Activated CD4-positive, alpha-beta T cell treated with anti-CD3 and anti-CD28 coated beads for 36 hours (primary cell): ENCODE measurements at regions not wholly inside any gene's neighbourhood (a gene's known extent, or its start where the extent isn't known, plus 50 kb on each side); places are given as distances from the start of the nearest gene placed in this dataset.

Source experiments
- ATAC-seq: fragments of 200-7000 bp; cut with Tn5 transposase; one replicate; pipeline ENCODE4 v1.10.0; 2021; ENCODE audit warnings: mild to moderate bottlenecking, moderate library complexity
- CTCF ChIA-PET: fragments of 350-600 bp; sonication (Branson Sonifier 250); formaldehyde crosslinking; loops from one replicate; lab custom pipeline; 2021; ENCODE audit warnings: antibody characterized with exemption; lab: Charles Lee
- POLR2A ChIA-PET: fragments of 350-600 bp; sonication (Branson Sonifier 250); formaldehyde crosslinking; loops from one replicate; lab custom pipeline; 2021; ENCODE audit warnings: antibody characterized with exemption, inconsistent platforms; lab: Charles Lee
- DNase-seq: peaks from one replicate; pipeline ENCODE4 v3.0.0-alpha.2; 2020
- H3K27ac Mint-ChIP-seq: one replicate; pipeline ENCODE4 v1.8.0; 2021; ENCODE audit warnings: mixed read lengths
- H3K27me3 Mint-ChIP-seq: one replicate; pipeline ENCODE4 v1.8.0; 2021; ENCODE audit warnings: mixed read lengths
- H3K36me3 Mint-ChIP-seq: one replicate; pipeline ENCODE4 v1.8.0; 2021; ENCODE audit warnings: low read depth, mixed read lengths
- H3K4me1 Mint-ChIP-seq: one replicate; pipeline ENCODE4 v1.8.0; 2021; ENCODE audit warnings: mixed read lengths
- H3K4me3 Mint-ChIP-seq: one replicate; pipeline ENCODE4 v1.8.0; 2021; ENCODE audit warnings: mild to moderate bottlenecking, moderate library complexity, mixed read lengths
- H3K9me3 Mint-ChIP-seq: one replicate; pipeline ENCODE4 v1.8.0; 2021; ENCODE audit warnings: low read depth, mixed read lengths
- intact Hi-C, 2 experiments: fragments of 100-400 bp; cut with DNase I in 1 of 2; cut with micrococcal nuclease in 1 of 2; formaldehyde crosslinking; loops; one replicate each; pipeline versions ENCODE4 v1.14.2 to v1.15.1; 2022 to 2024; cut with DNase I, micrococcal nuclease

DNA sequence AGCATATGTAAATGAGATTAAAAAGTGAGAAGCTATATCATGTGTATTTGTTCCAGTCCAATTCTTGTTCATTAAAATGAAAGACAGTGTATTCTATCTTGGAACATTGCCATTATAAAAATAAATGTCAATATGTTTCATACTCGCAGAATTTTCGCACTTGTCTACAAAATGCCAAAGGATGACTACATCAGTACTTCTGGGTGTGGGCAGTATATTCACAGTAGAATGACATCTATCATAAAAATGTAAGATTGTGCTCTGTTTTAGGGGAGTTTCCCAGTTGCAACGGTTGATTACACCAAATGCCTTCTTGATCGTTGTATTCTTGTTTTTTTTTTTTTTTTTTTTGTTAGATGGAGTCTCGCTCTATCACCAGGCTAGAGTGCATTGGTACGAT is 292.3 kb upstream of the E2F7 start:
- Mint-ChIP-seq H3K4me3 (no peak overlapping the region), H3K4me1 (no peaks in the 10 kb centered on the region), H3K9me3 (no peaks in the 10 kb centered on the region), H3K27ac (no peak overlapping the region), H3K27me3 (no peaks in the 10 kb centered on the region), H3K36me3 (no peaks in the 10 kb centered on the region)
- intact Hi-C loops = no loop called here
- CTCF ChIA-PET = interaction anchor here (0.7 kb wide), 1 partner anchor 139 kb away, joined by 3 read pairs; no protein-coding TSS in a partner anchor
- POLR2A ChIA-PET = no interaction called here
- DNase-seq (no peak), ATAC-seq (no peak)

- no peak for DNase-seq
- no peaks in the 10 kb centered on the region for H3K4me1 Mint-ChIP-seq
- intact Hi-C loops = no loop called here
- no peaks in the 10 kb centered on the region for H3K27me3 Mint-ChIP-seq
- ATAC-seq = no peak
- no peaks in the 10 kb centered on the region for H3K9me3 Mint-ChIP-seq
- no peaks in the 10 kb centered on the region for H3K36me3 Mint-ChIP-seq
- POLR2A ChIA-PET = no interaction called here
- no peak overlapping the region for H3K4me3 Mint-ChIP-seq
- CTCF ChIA-PET = no interaction called here
- H3K27ac Mint-ChIP-seq = no peak overlapping the region
Measured at GRCh38 chr12:77354766-77355362, 289.5 kb upstream of the E2F7 start.

DNA sequence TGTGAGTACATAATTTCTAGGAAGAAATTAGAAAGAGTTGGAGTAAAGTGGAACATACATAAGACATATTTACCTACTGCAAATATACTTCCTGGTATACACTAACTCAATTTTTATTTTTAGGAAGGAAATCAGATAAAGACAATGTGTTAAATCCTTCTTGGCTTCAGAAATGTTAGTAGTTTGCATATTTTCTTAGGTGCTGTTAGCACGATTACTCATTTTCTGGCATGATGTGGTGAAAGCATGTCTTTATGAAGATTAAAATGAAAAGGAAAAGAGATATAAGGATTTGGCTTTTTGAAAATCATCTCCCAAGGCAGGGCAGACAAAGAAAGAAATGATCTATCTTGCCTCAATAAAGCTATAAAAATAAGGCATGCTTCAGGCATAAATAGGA is 287.6 kb upstream of the E2F7 start:
- no peaks in the 10 kb centered on the region for H3K4me1 Mint-ChIP-seq
- no peak for ATAC-seq
- POLR2A ChIA-PET = no interaction called here

GRCh38 chr12:77351860-77352259 is 286.5 kb upstream of the E2F7 start:
- H3K4me1 Mint-ChIP-seq = no peaks in the 10 kb centered on the region
- intact Hi-C loops = no loop called here
- DNase-seq (no peak), ATAC-seq (no peak)
- no peak overlapping the region for H3K4me3 Mint-ChIP-seq
- ChIA-PET CTCF (no interaction called here), POLR2A (no interaction called here)
- H3K27ac Mint-ChIP-seq = no peak overlapping the region
- H3K36me3 Mint-ChIP-seq = no peaks in the 10 kb centered on the region
- no peaks in the 10 kb centered on the region for H3K27me3 Mint-ChIP-seq
- H3K9me3 Mint-ChIP-seq = no peaks in the 10 kb centered on the region

More for the DNA sequence above, 287.6 kb upstream of the E2F7 start:
- Mint-ChIP-seq H3K36me3 (no peaks in the 10 kb centered on the region), H3K27ac (no peak overlapping the region), H3K9me3 (no peaks in the 10 kb centered on the region), H3K27me3 (no peaks in the 10 kb centered on the region), H3K4me3 (no peak overlapping the region)
- intact Hi-C loops = no loop called here
- no peak for DNase-seq
- CTCF ChIA-PET = no interaction called here

- H3K4me3 Mint-ChIP-seq = no peak overlapping the region
- ATAC-seq = no peak
- no peaks in the 10 kb centered on the region for H3K9me3 Mint-ChIP-seq
- intact Hi-C loops = no loop called here
- ChIA-PET POLR2A (no interaction called here), CTCF (interaction anchor here (0.9 kb wide), 1 partner anchor 339 kb away, joined by 4 read pairs; no protein-coding TSS in a partner anchor)
- H3K27ac Mint-ChIP-seq = no peak overlapping the region
- H3K27me3 Mint-ChIP-seq = no peaks in the 10 kb centered on the region
- DNase-seq = no peak
- no peaks in the 10 kb centered on the region for H3K36me3 Mint-ChIP-seq
- no peaks in the 10 kb centered on the region for H3K4me1 Mint-ChIP-seq
Measured at GRCh38 chr12:77349689-77350370, 284.5 kb upstream of the E2F7 start.

DNA sequence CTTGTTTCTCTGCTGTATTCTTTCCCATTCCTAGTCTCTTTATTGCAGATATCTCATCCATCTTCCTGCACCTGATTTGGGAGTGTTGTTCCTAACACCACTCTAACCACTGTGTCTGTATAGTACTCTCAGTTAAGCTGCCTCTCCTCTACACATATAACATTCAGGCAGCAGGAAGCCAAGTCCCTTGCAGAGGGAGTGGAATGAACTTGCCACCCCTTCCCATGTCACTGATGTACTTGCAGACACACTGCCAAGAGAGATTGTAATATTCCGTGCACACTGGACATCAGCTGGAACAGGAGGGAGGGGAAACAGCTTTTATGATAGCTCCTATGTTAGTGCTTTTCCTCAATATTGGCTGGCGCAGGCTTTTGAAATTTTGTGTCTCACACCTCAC is 281.6 kb upstream of the E2F7 start:
- Mint-ChIP-seq H3K36me3 (no peaks in the 10 kb centered on the region), H3K4me1 (no peaks in the 10 kb centered on the region), H3K9me3 (no peaks in the 10 kb centered on the region), H3K27me3 (no peaks in the 10 kb centered on the region), H3K27ac (no peak overlapping the region), H3K4me3 (no peak overlapping the region)
- no peak for ATAC-seq
- no peak for DNase-seq
- ChIA-PET CTCF (no interaction called here), POLR2A (interaction anchor here (0.7 kb wide), 1 partner anchor 245 kb away, joined by 3 read pairs; no protein-coding TSS in a partner anchor)
- intact Hi-C loops = no loop called here

- H3K27ac Mint-ChIP-seq = no peak overlapping the region
- no peak overlapping the region for H3K4me3 Mint-ChIP-seq
- DNase-seq (no peak), ATAC-seq (no peak)
- no peaks in the 10 kb centered on the region for H3K9me3 Mint-ChIP-seq
- CTCF ChIA-PET = no interaction called here
- H3K27me3 Mint-ChIP-seq = no peaks in the 10 kb centered on the region
- intact Hi-C loops = no loop called here
- POLR2A ChIA-PET = no interaction called here
- no peaks in the 10 kb centered on the region for H3K36me3 Mint-ChIP-seq
- no peaks in the 10 kb centered on the region for H3K4me1 Mint-ChIP-seq
Measured at GRCh38 chr12:77345336-77345735, 280.0 kb upstream of the E2F7 start.

- ChIA-PET CTCF (no interaction called here), POLR2A (no interaction called here)
- Mint-ChIP-seq H3K27me3 (no peaks in the 10 kb centered on the region), H3K36me3 (no peaks in the 10 kb centered on the region), H3K4me3 (no peak overlapping the region), H3K4me1 (no peaks in the 10 kb centered on the region), H3K9me3 (no peaks in the 10 kb centered on the region), H3K27ac (no peak overlapping the region)
- DNase-seq = no peak
- intact Hi-C loops = no loop called here
- ATAC-seq = no peak
Measured at GRCh38 chr12:77344651-77345050, 279.3 kb upstream of the E2F7 start.

- DNase-seq (no peak), ATAC-seq (no peak)
- Mint-ChIP-seq H3K9me3 (no peaks in the 10 kb centered on the region), H3K27me3 (no peaks in the 10 kb centered on the region), H3K4me3 (no peak overlapping the region), H3K36me3 (no peaks in the 10 kb centered on the region), H3K4me1 (no peaks in the 10 kb centered on the region), H3K27ac (no peak overlapping the region)
- ChIA-PET CTCF (no interaction called here), POLR2A (no interaction called here)
- intact Hi-C loops = no loop called here
Measured at GRCh38 chr12:77343291-77343690, 277.9 kb upstream of the E2F7 start.

GRCh38 chr12:77342253-77342652 is 276.9 kb upstream of the E2F7 start:
- Mint-ChIP-seq H3K27me3 (no peaks in the 10 kb centered on the region), H3K9me3 (no peaks in the 10 kb centered on the region), H3K4me3 (no peak overlapping the region), H3K36me3 (no peaks in the 10 kb centered on the region), H3K4me1 (no peaks in the 10 kb centered on the region), H3K27ac (no peak overlapping the region)
- intact Hi-C loops = no loop called here
- POLR2A ChIA-PET = no interaction called here
- no peak for DNase-seq
- no peak for ATAC-seq
- CTCF ChIA-PET = no interaction called here

- Mint-ChIP-seq H3K4me3 (no peak overlapping the region), H3K4me1 (no peaks in the 10 kb centered on the region), H3K27ac (no peak overlapping the region), H3K9me3 (no peaks in the 10 kb centered on the region), H3K36me3 (no peaks in the 10 kb centered on the region), H3K27me3 (no peaks in the 10 kb centered on the region)
- ChIA-PET POLR2A (no interaction called here), CTCF (no interaction called here)
- intact Hi-C loops = no loop called here
- DNase-seq (no peak), ATAC-seq (no peak)
Measured at GRCh38 chr12:77339610-77340009, 274.2 kb upstream of the E2F7 start.

DNA sequence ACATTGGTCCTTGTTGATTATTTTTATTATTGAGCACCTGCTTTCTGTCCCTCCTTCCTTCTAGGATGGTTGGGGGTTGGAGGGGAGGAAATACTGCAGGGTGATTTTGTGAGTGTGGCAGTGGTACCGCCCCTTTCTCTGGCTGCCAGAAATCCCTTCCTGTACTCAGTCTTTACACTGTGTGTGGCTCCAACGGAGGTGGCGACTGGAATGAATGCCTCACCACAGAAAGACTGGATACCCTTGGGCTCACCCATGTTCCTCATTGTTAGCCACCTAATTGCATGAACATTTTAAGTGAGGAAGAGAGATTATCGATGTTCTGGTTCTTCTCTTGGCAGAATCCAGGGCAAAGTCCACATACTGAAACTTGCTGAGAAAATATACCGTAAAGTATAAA is 272.0 kb upstream of the E2F7 start:
- DNase-seq (no peak), ATAC-seq (no peak)
- no peak overlapping the region for H3K4me3 Mint-ChIP-seq
- H3K4me1 Mint-ChIP-seq = no peaks in the 10 kb centered on the region
- H3K27me3 Mint-ChIP-seq = no peaks in the 10 kb centered on the region
- POLR2A ChIA-PET = no interaction called here
- H3K9me3 Mint-ChIP-seq = no peaks in the 10 kb centered on the region
- no peak overlapping the region for H3K27ac Mint-ChIP-seq
- no peaks in the 10 kb centered on the region for H3K36me3 Mint-ChIP-seq
- CTCF ChIA-PET = no interaction called here
- intact Hi-C loops = no loop called here
